Lower leg skin (tissue), 4 donors: ENCODE measurements at regions not wholly inside any gene's neighbourhood (a gene's known extent, or its start where the extent isn't known, plus 50 kb on each side); places are given as distances from the start of the nearest gene placed in this dataset.

ENCODE experiments used
- DNase-seq, 2 donors: peaks; one replicate each; pipeline ENCODE4 v3.0.0-alpha.2; 2019; ENCODE audit warnings: low spot score in 2 of 2
- H3K4me3 ChIP-seq: fragments of 200-600 bp; sonication (generic); 2 replicates; pipeline ENCODE4 v1.5.1; 2017; ENCODE audit warnings: mild to moderate bottlenecking, low read depth; ENCODE audit not compliant: poor library complexity, severe bottlenecking
- CTCF ChIP-seq, 3 donors: fragments of 450-650 bp; IDR thresholded peaks; one replicate each; pipeline ENCODE4 v1.5.1; 2016; ENCODE audit warnings: antibody characterized with exemption in 3 of 3, mild to moderate bottlenecking in 3 of 3, moderate library complexity in 2 of 3
- POLR2A ChIP-seq, 2 donors: fragments of 450-650 bp; IDR thresholded peaks; one replicate each; pipeline ENCODE4 v1.6.1; 2016 to 2017; ENCODE audit warnings: antibody characterized with exemption in 2 of 2, mild to moderate bottlenecking in 1 of 2, moderate library complexity in 1 of 2
- WGBS, 2 donors: methylation state at CpG; one replicate each; pipeline ENCODE4 v1.1.5; 2018; 5-methylcytosine and 5-hydroxymethylcytosine counted together
- intact Hi-C: fragments of 100-400 bp; cut with DNase I; formaldehyde crosslinking; loops from one replicate; pipeline ENCODE4 v1.15.0; 2023; ENCODE audit warnings: low total_unique reads

GRCh38 chr6:169896826-169897456, 145.5 kb downstream of the ERMARD start:
- intact Hi-C loops, result no loop called here
- TF ChIP-seq CTCF (IDR thresholded peaks at IDR 0.05) (no peak), POLR2A (IDR thresholded peaks at IDR 0.05) (no peak)
- 93 to 95% methylated on average over 17 of the region's 17 CpGs for WGBS, 2 donors
- no peak overlapping the region for H3K4me3 ChIP-seq
- peak in 1 of 2 donors; percentile 77 for DNase-seq

GRCh38 chr6:169895926-169896761, 144.7 kb downstream of the ERMARD start:
- intact Hi-C loops, result no loop called here
- WGBS, 2 donors, result 90 to 95% methylated on average over 19 of the region's 19 CpGs
- peak in 1 of 2 donors; percentile 81 for DNase-seq
- TF ChIP-seq CTCF (IDR thresholded peaks at IDR 0.05) (no peak), POLR2A (IDR thresholded peaks at IDR 0.05) (no peak)
- H3K4me3 ChIP-seq, result no peak overlapping the region

DNA sequence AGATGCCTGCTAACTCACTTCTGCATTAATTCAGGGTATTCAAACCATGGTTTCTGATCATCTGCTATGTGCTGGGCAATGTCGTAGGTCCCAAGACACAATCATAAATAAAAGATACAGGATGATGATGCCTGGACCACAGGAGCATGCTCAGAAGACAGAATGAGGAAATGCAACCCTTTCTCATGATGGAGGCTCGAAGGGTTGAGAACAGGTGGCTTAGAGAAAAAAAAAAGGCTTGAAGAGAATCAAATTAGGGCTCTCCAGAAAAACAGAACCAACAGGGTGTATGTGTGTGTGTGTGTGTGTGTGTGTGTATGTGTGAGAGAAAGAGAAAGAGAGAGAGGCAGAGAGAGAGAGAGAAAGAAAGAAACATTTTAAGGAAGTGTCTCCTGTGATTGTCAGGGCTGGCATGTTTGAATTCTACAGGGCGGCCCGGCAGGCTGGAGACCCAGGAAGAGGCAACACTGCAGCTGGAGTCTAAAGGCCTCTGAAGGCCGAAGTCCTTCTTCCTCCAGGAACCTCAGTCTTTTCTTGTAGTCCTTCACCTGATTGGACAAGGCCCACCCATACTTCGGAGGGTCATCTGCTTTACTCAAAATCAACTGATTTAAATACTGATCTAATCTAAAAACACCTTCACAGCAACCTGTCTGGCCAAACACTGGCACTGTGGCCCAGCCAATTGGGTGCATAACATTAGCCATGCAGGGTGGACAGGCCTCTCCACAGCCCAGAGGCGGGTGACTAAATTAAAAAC, 143.8 kb downstream of the ERMARD start:
- WGBS, 2 donors, result 86 to 88% methylated on average over 7 of the region's 7 CpGs
- DNase-seq, result peak in 1 of 2 donors; percentile 20
- TF ChIP-seq CTCF (IDR thresholded peaks at IDR 0.05) (no peak), POLR2A (IDR thresholded peaks at IDR 0.05) (no peak)
- intact Hi-C loops, result no loop called here
- no peak overlapping the region for H3K4me3 ChIP-seq

DNA sequence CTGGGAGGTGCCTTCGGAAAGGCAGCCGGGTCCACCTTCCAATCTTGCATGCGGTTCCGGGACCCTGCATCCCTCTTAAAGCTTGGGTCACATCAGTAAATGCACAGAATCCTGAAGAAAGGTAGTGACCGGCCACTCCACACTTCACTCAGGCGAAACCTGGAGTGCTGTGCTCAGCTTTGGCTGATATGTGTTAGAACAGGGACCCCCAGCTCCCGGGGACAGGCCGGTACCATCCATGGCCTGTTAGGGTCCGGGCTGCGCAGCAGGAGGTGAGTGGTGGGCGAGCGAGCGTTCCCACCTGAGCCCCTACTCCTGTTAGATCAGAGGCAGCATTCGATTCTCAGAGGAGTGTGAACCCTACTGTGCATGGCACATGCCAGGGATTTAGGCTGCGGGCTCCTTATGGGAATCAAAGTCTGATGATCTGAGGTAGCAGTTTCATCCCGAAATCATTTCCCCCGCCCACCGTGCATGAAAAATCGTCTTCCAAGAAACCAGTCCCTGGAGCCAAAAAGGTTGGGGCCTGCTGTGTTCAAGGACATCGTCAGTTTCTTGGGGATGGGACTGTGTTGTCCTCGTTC, 143.0 kb downstream of the ERMARD start:
- WGBS, 2 donors, result 89 to 90% methylated on average over 21 of the region's 21 CpGs
- H3K4me3 ChIP-seq, result no peak overlapping the region
- intact Hi-C loops, result no loop called here
- peak in 1 of 2 donors; percentile 68 for DNase-seq
- TF ChIP-seq CTCF (IDR thresholded peaks at IDR 0.05) (no peak), POLR2A (IDR thresholded peaks at IDR 0.05) (no peak)

DNA sequence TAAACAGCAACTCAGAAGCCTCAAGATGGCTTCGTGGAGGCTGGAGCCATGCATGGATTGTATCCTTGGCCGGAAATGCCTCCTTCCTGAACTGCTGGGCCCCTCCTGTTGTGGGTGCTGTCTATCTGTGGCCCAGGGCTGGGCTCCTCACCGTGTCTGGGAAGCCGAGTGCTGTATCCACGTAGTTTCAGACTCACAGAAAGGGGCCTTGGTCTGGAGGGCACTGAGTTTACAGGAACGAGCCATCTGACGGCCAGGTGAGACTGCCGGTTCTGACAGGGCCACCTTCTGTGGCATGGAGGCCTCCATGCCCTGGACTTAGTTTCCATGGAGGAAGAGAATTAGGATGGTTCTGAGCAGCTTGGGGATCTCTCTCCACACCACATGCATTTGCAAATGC, 142.2 kb downstream of the ERMARD start:
- DNase-seq, result peak in 1 of 2 donors; percentile 48
- WGBS, 2 donors, result 74 to 84% methylated on average over 8 of the region's 8 CpGs

More for the DNA sequence above, 142.2 kb downstream of the ERMARD start:
- intact Hi-C loops, result no loop called here
- no peak for TF ChIP-seq CTCF (IDR thresholded peaks at IDR 0.05)
- no peak for TF ChIP-seq POLR2A (IDR thresholded peaks at IDR 0.05)
- no peak overlapping the region for H3K4me3 ChIP-seq
